ENCODE measurements at regions not wholly inside any gene's neighbourhood (a gene's known extent, or its start where the extent isn't known, plus 50 kb on each side); places are given as distances from the start of the nearest gene placed in this dataset. TPM values are rescaled to one million over a fixed set of nuclear protein-coding genes. Genes with fewer than 3 reads are reported as not detected.
A peak's percentile ranks its signal among the peaks of the same experiment; 100 is the strongest.

GRCh38 chr12:64997858-64998257 lies 123.2 kb downstream of the WIF1 start:
- no CpG with 5 or more reads among the region's 2 CpGs for WGBS (ENCODE audit: insufficient coverage)
- no peak for DNase-seq (ENCODE audit: low read depth in 4 of 6, low spot score in 6 of 6)
- Histone ChIP-seq H3K27ac (ENCODE audit: low read depth, low read length) (no peak overlapping the region), H3K4me1 (ENCODE audit: control insufficient read depth, insufficient read depth, low read length) (no peaks in the 10 kb centered on the region), H3K9me3 (ENCODE audit: control insufficient read depth, insufficient read depth, low read length) (peaks cover 2% of the 10 kb centered on the region), H3K27me3 (ENCODE audit: control insufficient read depth, insufficient read depth, low read length) (no peaks in the 10 kb centered on the region), H3K4me3 (ENCODE audit: low read depth, low read length) (no peak overlapping the region), H3K36me3 (ENCODE audit: control insufficient read depth, insufficient read depth, low read length) (no peaks in the 10 kb centered on the region)

GRCh38 chr12:64998371-64999147 lies 122.5 kb downstream of the WIF1 start:
- Histone ChIP-seq H3K27ac (ENCODE audit: low read depth, low read length) (no peak overlapping the region), H3K27me3 (ENCODE audit: control insufficient read depth, insufficient read depth, low read length) (no peaks in the 10 kb centered on the region), H3K4me3 (ENCODE audit: low read depth, low read length) (no peak overlapping the region), H3K4me1 (ENCODE audit: control insufficient read depth, insufficient read depth, low read length) (no peaks in the 10 kb centered on the region), H3K9me3 (ENCODE audit: control insufficient read depth, insufficient read depth, low read length) (peaks cover 2% of the 10 kb centered on the region), H3K36me3 (ENCODE audit: control insufficient read depth, insufficient read depth, low read length) (no peaks in the 10 kb centered on the region)
- DNase-seq (ENCODE audit: low read depth in 4 of 6, low spot score in 6 of 6), result peak in 2 of 6 donors; percentile 58 to 61
- 33% methylated on average over 1 of the region's 4 CpGs for WGBS (ENCODE audit: insufficient coverage)

GRCh38 chr12:64999148-64999425 lies 122.0 kb downstream of the WIF1 start:
- WGBS (ENCODE audit: insufficient coverage), result no CpG with 5 or more reads among the region's 1 CpG
- no peak overlapping the region for H3K4me3 ChIP-seq (ENCODE audit: low read depth, low read length)
- no peak for DNase-seq (ENCODE audit: low read depth in 4 of 6, low spot score in 6 of 6)
- H3K4me1 ChIP-seq (ENCODE audit: control insufficient read depth, insufficient read depth, low read length), result no peaks in the 10 kb centered on the region
- H3K36me3 ChIP-seq (ENCODE audit: control insufficient read depth, insufficient read depth, low read length), result no peaks in the 10 kb centered on the region
- H3K27me3 ChIP-seq (ENCODE audit: control insufficient read depth, insufficient read depth, low read length), result no peaks in the 10 kb centered on the region
- peaks cover 2% of the 10 kb centered on the region for H3K9me3 ChIP-seq (ENCODE audit: control insufficient read depth, insufficient read depth, low read length)
- H3K27ac ChIP-seq (ENCODE audit: low read depth, low read length), result no peak overlapping the region

Small RNAs in the stretch of these regions (small RNA-seq; reads per million reads assigned to genes)
- gene RNU6ATAC42P (ENCODE audit: low replicate concordance), result not detected

All from spinal cord (tissue), 10 donors.